H9 (cell line): ENCODE measurements at regions not wholly inside any gene's neighbourhood (a gene's known extent, or its start where the extent isn't known, plus 50 kb on each side); places are given as distances from the start of the nearest gene placed in this dataset.

Experiments used
- DNase-seq: peaks from one replicate; pipeline ENCODE4 v3.0.0-alpha.2; 2017
- H2AFZ ChIP-seq: one replicate; pipeline ENCODE4 v1.6.1; 2013; ENCODE audit warnings: mild to moderate bottlenecking, low read length, control low read depth, moderate library complexity
- H2AK5ac ChIP-seq: 2 replicates; pipeline ENCODE4 v1.6.1; 2013; ENCODE audit warnings: low read length, control low read depth, mixed read lengths; ENCODE audit not compliant: insufficient read length
- H2BK120ac ChIP-seq: one replicate; pipeline ENCODE4 v1.6.1; 2013; ENCODE audit warnings: low read depth, mild to moderate bottlenecking, low read length, control low read depth, inconsistent platforms; ENCODE audit not compliant: poor library complexity, severe bottlenecking
- H2BK12ac ChIP-seq: 2 replicates; pipeline ENCODE4 v1.6.1; 2013; ENCODE audit warnings: low read length, control low read depth, mixed read lengths, low read depth; ENCODE audit not compliant: insufficient read length
- H2BK15ac ChIP-seq: 2 replicates; pipeline ENCODE4 v1.6.1; 2013; ENCODE audit warnings: low read depth, low read length, control low read depth
- H2BK20ac ChIP-seq: one replicate; pipeline ENCODE4 v1.6.1; 2013; ENCODE audit warnings: low read depth, mild to moderate bottlenecking, low read length, control low read depth, inconsistent platforms; ENCODE audit not compliant: poor library complexity, severe bottlenecking
- H2BK5ac ChIP-seq: 2 replicates; pipeline ENCODE4 v1.6.1; 2013; ENCODE audit warnings: low read length, control low read depth, mixed read lengths; ENCODE audit not compliant: insufficient read length
- H3K14ac ChIP-seq: 2 replicates; pipeline ENCODE4 v1.6.1; 2013; ENCODE audit warnings: low read length, control low read depth; ENCODE audit not compliant: insufficient read depth
- H3K18ac ChIP-seq: 2 replicates; pipeline ENCODE4 v1.6.1; 2013; ENCODE audit warnings: low read depth, mild to moderate bottlenecking, mixed read lengths, low read length, control low read depth; ENCODE audit not compliant: insufficient read length
- H3K23ac ChIP-seq: 2 replicates; pipeline ENCODE4 v1.6.1; 2013; ENCODE audit warnings: low read length, control low read depth, mixed read lengths, low read depth; ENCODE audit not compliant: insufficient read length
- H3K23me2 ChIP-seq: 2 replicates; pipeline ENCODE4 v1.6.1; 2013; ENCODE audit warnings: low read depth, mild to moderate bottlenecking, mixed read lengths, low read length, control low read depth; ENCODE audit not compliant: insufficient read length, poor library complexity, severe bottlenecking
- H3K27ac ChIP-seq: 2 replicates; pipeline ENCODE4 v1.5.1; 2013; ENCODE audit warnings: low read length, control low read depth, mixed read lengths, low read depth; ENCODE audit not compliant: insufficient read length
- H3K27me3 ChIP-seq: 2 replicates; pipeline ENCODE4 v1.6.1; 2013; ENCODE audit warnings: low read length, control low read depth, inconsistent platforms; ENCODE audit not compliant: insufficient read depth
- H3K4ac ChIP-seq: 2 replicates; pipeline ENCODE4 v1.6.1; 2013; ENCODE audit warnings: low read depth, mild to moderate bottlenecking, control low read depth, inconsistent platforms, low read length, moderate library complexity
- H3K4me1 ChIP-seq: 2 replicates; pipeline ENCODE4 v1.6.1; 2013; ENCODE audit warnings: low read length, control low read depth, inconsistent platforms; ENCODE audit not compliant: insufficient read depth
- H3K4me2 ChIP-seq: 2 replicates; pipeline ENCODE4 v1.6.1; 2013; ENCODE audit warnings: low read length, control low read depth, mixed read lengths; ENCODE audit not compliant: insufficient read length, insufficient read depth
- H3K56ac ChIP-seq: 2 replicates; pipeline ENCODE4 v1.6.1; 2013; ENCODE audit warnings: low read depth, mild to moderate bottlenecking, mixed read lengths, low read length, control low read depth; ENCODE audit not compliant: insufficient read length
- H3K79me1 ChIP-seq: 2 replicates; pipeline ENCODE4 v1.6.1; 2013; ENCODE audit warnings: low read depth, mild to moderate bottlenecking, moderate library complexity, low read length, control low read depth, inconsistent platforms; ENCODE audit not compliant: insufficient read depth, poor library complexity, severe bottlenecking
- H3K79me2 ChIP-seq: 2 replicates; pipeline ENCODE4 v1.6.1; 2013; ENCODE audit warnings: low read length, control low read depth, inconsistent platforms; ENCODE audit not compliant: insufficient read depth
- H3K9ac ChIP-seq: 2 replicates; pipeline ENCODE4 v1.6.1; 2013; ENCODE audit warnings: low read length, control low read depth, mixed read lengths; ENCODE audit not compliant: insufficient read length; ENCODE audit errors: extremely low read depth
- H3K9me3 ChIP-seq: one replicate; pipeline ENCODE4 v1.6.1; 2013; ENCODE audit warnings: low read depth, low read length, inconsistent platforms; ENCODE audit not compliant: control insufficient read depth
- H3T11ph ChIP-seq: one replicate; pipeline ENCODE4 v1.6.1; 2013; ENCODE audit warnings: mild to moderate bottlenecking, low read length, control low read depth, inconsistent platforms
- H4K20me1 ChIP-seq: one replicate; pipeline ENCODE4 v1.6.1; 2013; ENCODE audit not compliant: control insufficient read depth, insufficient read length, insufficient read depth
- H4K5ac ChIP-seq: 2 replicates; pipeline ENCODE4 v1.6.1; 2013; ENCODE audit warnings: low read depth, mild to moderate bottlenecking, mixed read lengths, low read length, control low read depth; ENCODE audit not compliant: insufficient read length
- H4K8ac ChIP-seq: replicated peaks from 2 replicates; pipeline ENCODE4 v1.6.1; 2013; ENCODE audit warnings: low read length, control low read depth, mixed read lengths, low read depth; ENCODE audit not compliant: insufficient read length
- H4K91ac ChIP-seq: 2 replicates; pipeline ENCODE4 v1.6.1; 2013; ENCODE audit warnings: low read depth, mild to moderate bottlenecking, moderate library complexity, mixed read lengths, low read length, control low read depth; ENCODE audit not compliant: insufficient read length
- H3K27ac Mint-ChIP-seq, 3 experiments: 2 replicates in 2 of 3; 3 replicates in 1 of 3; pipeline ENCODE4 v1.8.0; 2020 to 2021; ENCODE audit warnings: mixed read lengths in 3 of 3, mild to moderate bottlenecking in 1 of 3, moderate library complexity in 1 of 3
- H3K27me3 Mint-ChIP-seq: 2 replicates; pipeline ENCODE4 v1.8.0; 2021; ENCODE audit warnings: low read depth, mild to moderate bottlenecking, moderate library complexity, mixed read lengths
- H3K36me3 Mint-ChIP-seq, 3 experiments: 2 replicates in 2 of 3; 3 replicates in 1 of 3; pipeline ENCODE4 v1.8.0; 2020 to 2021; ENCODE audit warnings: low read depth in 3 of 3, mixed read lengths in 3 of 3; ENCODE audit not compliant: insufficient read depth in 1 of 3
- H3K4me1 Mint-ChIP-seq, 2 experiments: 2 replicates each; pipeline ENCODE4 v1.8.0; 2020; ENCODE audit warnings: mixed read lengths in 2 of 2
- H3K4me3 Mint-ChIP-seq, 2 experiments: 2 replicates in 1 of 2; 3 replicates in 1 of 2; pipeline ENCODE4 v1.8.0; 2020 to 2021; ENCODE audit warnings: mild to moderate bottlenecking in 2 of 2, mixed read lengths in 2 of 2, moderate library complexity in 1 of 2
- H3K9me3 Mint-ChIP-seq, 2 experiments: 2 replicates in 1 of 2; 3 replicates in 1 of 2; pipeline ENCODE4 v1.8.0; 2020; ENCODE audit warnings: mild to moderate bottlenecking in 2 of 2, mixed read lengths in 2 of 2, moderate library complexity in 1 of 2
- TF ChIP-seq, protein P1 (sequence below): fragments of 200-600 bp; sonication (generic); conservative IDR thresholded peaks from 3 replicates; pipeline ENCODE4 v1.8.0; 2021; ENCODE audit warnings: antibody characterized with exemption, mild to moderate bottlenecking

DNA sequence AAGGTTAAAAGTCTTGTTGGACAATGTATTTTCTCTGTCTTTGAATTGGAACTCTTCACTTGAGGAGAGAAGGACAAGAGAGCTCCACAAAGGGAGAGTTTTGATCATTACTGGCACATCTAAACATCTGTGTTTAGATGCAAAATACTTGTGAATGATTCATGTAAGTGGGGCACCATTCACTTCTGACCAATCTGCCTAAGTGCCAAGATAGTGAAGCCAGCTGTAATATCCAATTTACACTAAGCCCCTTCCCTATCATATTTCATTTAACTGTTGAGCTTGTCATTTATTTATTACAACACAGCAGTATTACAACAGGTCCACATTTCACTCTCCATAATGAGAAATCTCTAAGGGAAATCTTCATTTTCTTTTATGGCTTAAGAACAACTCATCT is 832.3 kb upstream of the GOT2 start:
- Histone ChIP-seq H3K79me2 (no peaks in the 10 kb centered on the region), H3T11ph (no peak overlapping the region), H4K8ac (no peak overlapping the region), H2BK120ac (no peak overlapping the region), H3K18ac (no peak overlapping the region), H4K91ac (no peak overlapping the region), H3K79me1 (no peaks in the 10 kb centered on the region), H2BK12ac (no peak overlapping the region), H3K4me1 (peaks cover 4% of the 10 kb centered on the region; the same call in 1 of the 2 replicates), H3K4me2 (no peak overlapping the region), H3K27me3 (no peaks in the 10 kb centered on the region), H3K27ac (no peak overlapping the region), H3K14ac (no peak overlapping the region), H4K20me1 (no peaks in the 10 kb centered on the region), H3K23me2 (no peaks in the 10 kb centered on the region), H3K23ac (no peak overlapping the region), H3K56ac (no peak overlapping the region), H3K9ac (no peak overlapping the region), H2AFZ (no peak overlapping the region), H2BK5ac (no peak overlapping the region), H2BK15ac (no peak overlapping the region), H4K5ac (no peak overlapping the region), H3K9me3 (no peaks in the 10 kb centered on the region), H2BK20ac (no peak overlapping the region), H3K4ac (no peak overlapping the region), H2AK5ac (no peak overlapping the region)
- no peaks in the 10 kb centered on the region for H3K36me3 Mint-ChIP-seq
- no peak overlapping the region for H3K4me3 Mint-ChIP-seq
- DNase-seq: no peak
- H3K9me3 Mint-ChIP-seq: no peaks in the 10 kb centered on the region
- H3K27ac Mint-ChIP-seq: no peak overlapping the region
- TF ChIP-seq, protein P1, sequence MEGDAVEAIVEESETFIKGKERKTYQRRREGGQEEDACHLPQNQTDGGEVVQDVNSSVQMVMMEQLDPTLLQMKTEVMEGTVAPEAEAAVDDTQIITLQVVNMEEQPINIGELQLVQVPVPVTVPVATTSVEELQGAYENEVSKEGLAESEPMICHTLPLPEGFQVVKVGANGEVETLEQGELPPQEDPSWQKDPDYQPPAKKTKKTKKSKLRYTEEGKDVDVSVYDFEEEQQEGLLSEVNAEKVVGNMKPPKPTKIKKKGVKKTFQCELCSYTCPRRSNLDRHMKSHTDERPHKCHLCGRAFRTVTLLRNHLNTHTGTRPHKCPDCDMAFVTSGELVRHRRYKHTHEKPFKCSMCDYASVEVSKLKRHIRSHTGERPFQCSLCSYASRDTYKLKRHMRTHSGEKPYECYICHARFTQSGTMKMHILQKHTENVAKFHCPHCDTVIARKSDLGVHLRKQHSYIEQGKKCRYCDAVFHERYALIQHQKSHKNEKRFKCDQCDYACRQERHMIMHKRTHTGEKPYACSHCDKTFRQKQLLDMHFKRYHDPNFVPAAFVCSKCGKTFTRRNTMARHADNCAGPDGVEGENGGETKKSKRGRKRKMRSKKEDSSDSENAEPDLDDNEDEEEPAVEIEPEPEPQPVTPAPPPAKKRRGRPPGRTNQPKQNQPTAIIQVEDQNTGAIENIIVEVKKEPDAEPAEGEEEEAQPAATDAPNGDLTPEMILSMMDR: no peak
- H3K4me1 Mint-ChIP-seq: peaks cover 10 to 15% of the 10 kb centered on the region in 2 experiments
- no peaks in the 10 kb centered on the region for H3K27me3 Mint-ChIP-seq
